NCI-H1417 (cell line): ENCODE measurements at regions not wholly inside any gene's neighbourhood (a gene's known extent, or its start where the extent isn't known, plus 50 kb on each side); places are given as distances from the start of the nearest gene placed in this dataset.
A peak's percentile ranks its signal among the peaks of the same experiment; 100 is the strongest.
"Not testable (repeated sequence)": the region's sequence is repeated elsewhere in the genome, so short reads cannot be mapped to it uniquely, and the experiment has no call there.

Experiments
- DNase-seq, 3 experiments: peaks; one replicate each; lab custom pipeline; 2025; lab: John Stamatoyannopoulos, UW

- no peak for DNase-seq
These were observed 89.1 kb upstream of the NEDD4L start for GRCh38 chr18:57954935-57955334.

DNA sequence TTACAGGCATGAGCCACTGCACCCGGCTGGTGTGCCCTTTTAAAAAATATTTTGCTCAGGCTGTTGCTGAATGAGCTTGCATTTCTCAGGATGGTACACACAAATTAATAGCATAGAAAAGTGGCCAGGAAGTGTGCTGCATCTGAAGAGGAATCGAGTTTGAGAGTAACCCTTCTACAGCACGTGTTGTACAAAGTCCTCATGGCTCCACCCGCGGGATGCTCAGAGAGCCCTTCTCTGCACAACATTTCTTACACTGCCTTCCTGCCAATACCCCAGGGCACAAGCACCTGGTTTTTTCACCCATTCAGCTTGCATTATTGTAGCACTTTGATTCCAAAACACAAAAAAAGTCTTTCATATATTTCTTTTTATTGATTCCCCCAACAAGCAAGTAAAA lies 90.1 kb upstream of the NEDD4L start:
- DNase-seq: no peak

DNA sequence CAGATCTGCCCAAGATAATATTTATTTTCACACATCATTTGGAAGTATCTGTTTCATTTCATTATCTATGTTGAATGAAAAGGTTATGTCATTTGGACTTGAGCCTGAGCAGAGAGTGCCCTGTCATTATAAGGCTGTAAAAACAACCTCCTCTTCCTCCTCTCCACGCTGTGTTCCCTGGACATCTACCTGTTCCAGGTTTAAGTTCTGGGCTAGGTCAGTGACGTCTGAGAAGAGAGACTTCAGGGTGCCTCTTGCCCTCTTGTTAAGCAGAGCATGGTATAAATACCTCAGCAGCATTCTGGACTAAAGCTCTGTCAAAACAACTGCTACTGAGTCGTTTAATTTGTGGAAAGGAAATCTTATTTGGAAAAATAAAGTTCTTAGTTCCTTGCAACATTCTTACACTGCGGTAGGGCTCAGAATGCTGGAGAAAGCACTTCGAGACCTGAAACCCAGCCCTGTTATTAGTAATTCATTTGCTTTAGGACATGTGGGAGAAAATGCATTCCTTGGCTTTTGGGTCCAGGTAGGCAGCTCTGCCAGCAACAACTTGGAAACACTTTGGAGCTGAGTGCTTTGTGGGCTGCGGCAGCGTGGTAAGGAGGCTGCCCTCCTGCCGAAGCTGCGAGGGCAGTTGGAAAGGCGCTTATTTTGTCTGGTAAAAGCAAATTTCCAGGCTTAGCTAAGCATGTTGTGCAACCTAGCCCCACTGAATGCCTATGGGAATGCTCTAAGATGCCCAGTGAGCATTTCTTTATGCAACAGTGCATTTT lies 91.8 kb upstream of the NEDD4L start:
- DNase-seq: no peak

DNA sequence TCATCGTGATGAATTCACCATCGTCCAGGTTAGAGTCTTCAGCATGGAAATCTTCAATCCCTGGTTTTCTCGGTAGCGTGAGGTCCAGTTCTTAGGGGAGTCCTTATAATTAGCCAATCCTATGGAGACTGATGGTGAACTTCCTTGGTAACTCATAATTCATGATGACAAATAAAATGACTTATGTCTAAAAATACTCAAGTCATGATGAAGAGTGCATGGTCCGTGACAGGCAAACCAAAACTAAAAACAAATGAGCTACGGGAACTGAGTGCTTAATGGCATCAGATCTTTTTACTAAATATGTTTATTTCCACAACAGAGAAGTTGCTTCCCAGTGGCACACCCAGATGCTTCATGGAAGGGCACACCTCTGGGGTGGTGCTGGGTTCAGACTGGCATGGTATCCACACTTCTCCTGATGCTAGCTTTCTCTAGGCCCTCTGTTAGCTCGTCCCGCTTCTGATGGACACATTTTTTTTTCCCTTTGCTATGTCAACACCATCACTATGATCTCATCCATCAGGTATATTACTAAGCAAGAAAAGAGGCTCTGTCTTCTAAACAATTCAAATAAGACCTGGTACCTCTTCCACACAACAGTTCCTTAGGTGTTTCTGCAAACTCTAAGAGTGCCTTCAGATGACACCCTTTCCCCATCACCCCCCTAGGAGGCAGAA lies 92.8 kb upstream of the NEDD4L start:
- no peak for DNase-seq

DNA sequence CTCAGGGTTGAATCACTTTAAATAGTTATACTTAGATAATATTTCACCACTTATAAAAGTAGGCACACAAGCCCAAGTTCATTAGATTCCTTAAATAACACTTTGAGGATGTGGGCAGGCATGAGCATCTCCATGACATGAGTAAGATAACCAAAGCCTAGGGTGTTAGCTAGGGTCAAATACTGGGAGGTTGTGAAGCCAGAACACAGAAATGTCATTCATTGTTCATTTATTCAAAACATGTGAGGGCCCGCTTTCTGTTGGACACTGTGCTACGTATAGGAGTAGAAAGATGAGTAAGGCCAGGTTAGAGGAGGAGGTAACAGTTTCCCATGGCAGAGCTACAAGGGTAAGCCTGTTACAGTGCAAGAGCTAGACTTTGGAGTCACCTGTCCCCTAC lies 93.5 kb upstream of the NEDD4L start:
- DNase-seq: no peak

GRCh38 chr18:57949335-57949734 lies 94.7 kb upstream of the NEDD4L start:
- not testable (repeated sequence) for DNase-seq

DNA sequence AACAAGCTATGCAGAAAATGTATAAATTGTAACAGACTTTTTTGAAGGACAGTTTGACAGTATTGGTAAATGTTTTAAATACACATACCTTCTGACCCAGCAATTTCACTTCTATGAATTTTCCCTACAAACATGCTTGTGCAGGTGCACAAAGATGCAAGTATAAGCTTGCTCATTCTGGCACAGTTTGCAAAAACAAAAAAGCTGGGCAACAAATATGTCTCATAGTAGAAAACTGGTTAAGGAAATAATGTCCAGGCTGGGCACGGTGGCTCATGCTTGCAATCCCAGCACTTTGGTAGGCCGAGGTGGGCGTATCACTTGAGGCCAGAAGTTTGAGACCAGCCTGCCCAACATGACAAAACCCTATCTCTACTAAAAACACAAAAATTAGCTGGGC lies 96.9 kb upstream of the NEDD4L start:
- DNase-seq: no peak

- no peak for DNase-seq
These were observed 100.3 kb upstream of the NEDD4L start for GRCh38 chr18:57943723-57944122.

DNA sequence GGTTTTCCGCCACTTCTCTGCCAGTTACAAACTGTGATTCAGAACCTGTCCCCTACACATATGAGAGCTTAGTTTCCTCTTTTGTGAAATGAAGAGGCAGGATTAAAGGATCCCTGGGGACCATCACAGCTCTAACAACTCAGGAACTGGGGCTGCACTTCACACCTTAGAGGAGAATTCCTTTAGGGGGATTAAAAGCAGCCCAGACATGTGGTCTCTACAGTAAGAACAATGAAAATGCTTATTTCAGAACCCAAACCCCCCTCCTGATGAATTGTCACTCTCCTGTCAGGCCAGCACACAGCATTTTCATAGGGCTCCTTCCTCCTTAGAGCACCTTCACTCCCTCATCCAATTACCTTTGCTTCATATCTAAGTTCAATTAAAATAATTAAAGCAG lies 101.5 kb upstream of the NEDD4L start:
- peak in 1 of 3 experiments; percentile 7 for DNase-seq

GRCh38 chr18:57941841-57942489 lies 102.1 kb upstream of the NEDD4L start:
- no peak for DNase-seq

GRCh38 chr18:57940166-57940660 lies 103.8 kb upstream of the NEDD4L start:
- no peak for DNase-seq

DNA sequence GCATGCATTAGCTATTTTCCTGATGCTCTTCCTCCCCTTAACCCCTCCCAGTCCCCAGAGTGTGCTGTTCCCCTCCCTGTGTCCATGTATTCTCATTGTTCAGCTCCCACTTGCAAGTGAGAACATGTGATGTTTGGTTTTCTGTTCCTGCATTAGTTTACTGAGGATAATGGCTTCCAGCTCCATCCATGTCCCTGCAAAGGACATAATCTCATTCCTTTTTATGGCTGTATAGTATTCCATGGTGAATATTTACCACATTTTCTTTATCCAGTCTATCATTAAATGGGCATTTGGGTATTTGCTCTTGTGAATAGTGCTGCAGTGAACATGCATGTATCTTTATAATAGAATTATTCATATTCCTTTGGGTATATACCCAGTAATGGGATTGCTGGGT lies 109.7 kb upstream of the NEDD4L start:
- not testable (repeated sequence) for DNase-seq

GRCh38 chr18:57931038-57931437 lies 113.0 kb upstream of the NEDD4L start:
- DNase-seq: peak in 2 of 3 experiments; percentile 50 to 61

- peak; percentile 24 to 92 (median 80) for DNase-seq
These were observed 113.5 kb upstream of the NEDD4L start for GRCh38 chr18:57930476-57930875.

- no peak for DNase-seq
These were observed 114.1 kb upstream of the NEDD4L start for GRCh38 chr18:57929922-57930321.

DNA sequence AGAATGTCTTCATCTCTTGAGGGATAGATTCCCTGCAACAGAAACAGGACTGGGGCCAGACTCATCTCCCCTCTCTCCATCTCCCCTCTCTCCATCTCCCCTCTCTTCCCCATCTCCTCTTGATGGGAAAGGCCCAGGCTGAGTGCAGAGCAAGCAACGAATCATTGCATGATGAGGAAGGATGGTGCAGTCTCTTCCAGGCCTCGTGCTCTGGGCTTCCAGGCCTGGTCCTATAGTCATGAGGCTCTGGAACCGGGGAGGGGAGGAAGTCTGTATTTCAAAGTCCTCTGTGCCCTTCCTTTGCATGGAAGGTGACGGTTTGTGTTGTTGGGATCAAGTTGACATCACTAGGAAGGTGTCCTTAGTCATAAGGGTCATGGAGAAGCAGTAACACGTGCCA lies 115.6 kb upstream of the NEDD4L start:
- DNase-seq: no peak

GRCh38 chr18:57927511-57927910 lies 116.5 kb upstream of the NEDD4L start:
- no peak for DNase-seq

DNA sequence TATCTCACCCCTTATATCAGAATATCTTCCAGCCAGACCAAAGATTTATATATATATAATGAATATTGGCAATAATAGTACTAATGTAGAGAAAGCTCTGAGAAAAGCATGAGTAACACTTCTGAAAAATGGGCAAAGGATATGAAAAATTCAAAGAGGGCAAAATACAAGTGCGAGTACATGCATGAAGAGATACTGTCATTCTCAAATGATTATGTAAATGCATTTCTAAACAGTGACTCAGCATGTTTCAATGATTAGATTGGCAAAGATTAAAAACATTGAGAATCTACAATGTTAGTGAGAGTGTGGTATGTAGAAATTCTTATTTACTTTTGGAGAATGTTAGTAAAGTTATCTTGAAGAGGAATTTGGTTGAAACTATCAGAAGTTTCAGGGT lies 118.3 kb upstream of the NEDD4L start:
- no peak for DNase-seq

- DNase-seq: no peak
These were observed 120.4 kb upstream of the NEDD4L start for GRCh38 chr18:57923611-57924010.

GRCh38 chr18:57922885-57923284 lies 119.8 kb upstream of the ATP8B1 start:
- DNase-seq: no peak

- no peak for DNase-seq
These were observed 118.6 kb upstream of the ATP8B1 start for GRCh38 chr18:57921708-57922107.

GRCh38 chr18:57920036-57920435 lies 116.9 kb upstream of the ATP8B1 start:
- DNase-seq: no peak

GRCh38 chr18:57918601-57919000 lies 115.5 kb upstream of the ATP8B1 start:
- peak in 1 of 3 experiments; percentile 47 for DNase-seq
